Kidney tubule cell (primary cell): ENCODE measurements at regions not wholly inside any gene's neighbourhood (a gene's known extent, or its start where the extent isn't known, plus 50 kb on each side); places are given as distances from the start of the nearest gene placed in this dataset.
"Not testable (repeated sequence)": the region's sequence is repeated elsewhere in the genome, so short reads cannot be mapped to it uniquely, and the experiment has no call there.

Experiments
- DNase-seq: peaks from one replicate; pipeline ENCODE4 v3.0.0-alpha.2; 2018; ENCODE audit warnings: low spot score

- peak; percentile 6 for DNase-seq
Observed at GRCh38 chr16:47858333-47858982, 297.3 kb downstream of the ABCC12 start.

- DNase-seq: no peak
Observed at GRCh38 chr16:47855431-47855830, 300.4 kb downstream of the ABCC12 start.

- no peak for DNase-seq
Observed at GRCh38 chr16:47854737-47855136, 301.1 kb downstream of the ABCC12 start.

- no peak for DNase-seq
Observed at GRCh38 chr16:47852991-47853390, 302.8 kb downstream of the ABCC12 start.

GRCh38 chr16:47851146-47851545, 304.6 kb downstream of the ABCC12 start:
- no peak for DNase-seq

- no peak for DNase-seq
Observed at GRCh38 chr16:47849736-47850135, 306.1 kb downstream of the ABCC12 start.

GRCh38 chr16:47848421-47849109, 307.2 kb downstream of the ABCC12 start:
- peak; percentile 15 for DNase-seq

- DNase-seq: no peak
Observed at GRCh38 chr16:47847220-47847970, 308.4 kb downstream of the ABCC12 start.

GRCh38 chr16:47834485-47835024, 321.2 kb downstream of the ABCC12 start:
- DNase-seq: no peak

- DNase-seq: no peak
Observed at GRCh38 chr16:47833771-47834170, 322.0 kb downstream of the ABCC12 start.

GRCh38 chr16:47829850-47830600, 325.8 kb downstream of the ABCC12 start:
- DNase-seq: no peak

- DNase-seq: no peak
Observed at GRCh38 chr16:47826070-47826469, 329.7 kb downstream of the ABCC12 start.

- no peak for DNase-seq
Observed at GRCh38 chr16:47817048-47817447, 338.7 kb downstream of the ABCC12 start.

GRCh38 chr16:47816511-47816910, 339.3 kb downstream of the ABCC12 start:
- DNase-seq: no peak

- DNase-seq: no peak
Observed at GRCh38 chr16:47815655-47816054, 340.1 kb downstream of the ABCC12 start.

GRCh38 chr16:47811758-47812157, 344.0 kb downstream of the ABCC12 start:
- DNase-seq: not testable (repeated sequence)

GRCh38 chr16:47806309-47806847, 345.2 kb downstream of the PHKB start:
- no peak for DNase-seq

- DNase-seq: no peak
Observed at GRCh38 chr16:47787696-47788095, 326.6 kb downstream of the PHKB start.

- DNase-seq: no peak
Observed at GRCh38 chr16:47781673-47782072, 320.5 kb downstream of the PHKB start.

GRCh38 chr16:47780213-47780875, 319.2 kb downstream of the PHKB start:
- DNase-seq: no peak
